ENCODE measurements at regions not wholly inside any gene's neighbourhood (a gene's known extent, or its start where the extent isn't known, plus 50 kb on each side); places are given as distances from the start of the nearest gene placed in this dataset.

- TF ChIP-seq GATA3 (IDR thresholded peaks at IDR 0.05; ENCODE audit: low read depth, low read length) (no peak), GATA2 (IDR thresholded peaks at IDR 0.05; ENCODE audit: low read depth, low read length) (no peak)
These were observed 269.1 kb downstream of the NR2F1-AS1 start for GRCh38 chr5:93311881-93312280.
